ENCODE measurements at regions not wholly inside any gene's neighbourhood (a gene's known extent, or its start where the extent isn't known, plus 50 kb on each side); places are given as distances from the start of the nearest gene placed in this dataset.

DNA sequence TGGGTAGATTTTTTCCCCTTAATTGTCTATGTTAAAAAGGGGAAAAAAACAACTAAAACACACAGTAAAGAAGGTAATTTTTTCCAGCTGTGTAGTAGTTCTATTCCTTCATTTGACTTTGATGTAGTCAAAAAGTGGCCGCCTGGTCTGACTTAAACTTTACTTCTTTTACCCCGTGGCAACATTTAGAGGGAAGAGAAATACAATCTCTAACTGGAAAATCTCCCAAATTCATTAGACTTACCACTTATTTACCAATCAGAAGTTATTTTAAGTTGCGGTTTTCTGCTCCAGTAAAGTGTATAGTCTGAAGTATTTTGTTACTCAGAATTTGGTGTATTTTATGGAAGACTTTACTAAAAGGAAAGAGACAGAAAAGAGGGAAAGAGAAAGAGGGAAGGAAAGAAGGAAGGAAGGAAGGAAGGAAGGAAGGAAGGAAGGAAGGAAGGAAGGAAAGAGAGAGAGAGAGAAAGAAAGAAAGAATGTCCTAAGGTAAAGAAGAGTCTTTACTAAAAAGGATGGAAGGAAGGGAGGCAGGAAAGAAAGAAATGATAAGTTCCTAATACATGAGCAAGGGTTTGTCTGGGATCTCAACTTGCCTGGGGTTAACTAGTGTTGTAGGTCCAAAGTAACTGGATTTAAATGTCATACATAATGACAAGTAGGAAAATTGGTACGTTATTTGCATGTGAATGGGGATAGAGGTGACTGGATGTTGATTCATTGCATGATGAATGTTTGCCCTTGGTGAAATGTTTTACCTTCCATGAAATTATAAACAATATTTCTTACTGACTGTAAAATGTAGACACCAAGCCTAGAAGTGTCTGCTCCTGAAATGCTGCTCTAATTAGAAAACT is 135.1 kb downstream of the SAMD5 start:
- Histone ChIP-seq H3K9ac (ENCODE audit: low read depth, low read length) (no peak overlapping the region), H3K27me3 (ENCODE audit: insufficient read depth, low read length) (no peaks in the 10 kb centered on the region), H3K4me3 (ENCODE audit: low read length) (no peak overlapping the region), H3K4me1 (ENCODE audit: insufficient read depth, low read length) (0 out of 2 replicates have a peak, but pooled peaks cover 4% of the 10 kb centered on the region), H3K9me3 (ENCODE audit: insufficient read depth, low read depth, low read length) (no peaks in the 10 kb centered on the region), H3K27ac (ENCODE audit: low read depth, low read length) (no peak overlapping the region), H3K36me3 (ENCODE audit: insufficient read depth, low read length) (no peaks in the 10 kb centered on the region)
- WGBS: 94% methylated on average over 4 of the region's 4 CpGs

DNA sequence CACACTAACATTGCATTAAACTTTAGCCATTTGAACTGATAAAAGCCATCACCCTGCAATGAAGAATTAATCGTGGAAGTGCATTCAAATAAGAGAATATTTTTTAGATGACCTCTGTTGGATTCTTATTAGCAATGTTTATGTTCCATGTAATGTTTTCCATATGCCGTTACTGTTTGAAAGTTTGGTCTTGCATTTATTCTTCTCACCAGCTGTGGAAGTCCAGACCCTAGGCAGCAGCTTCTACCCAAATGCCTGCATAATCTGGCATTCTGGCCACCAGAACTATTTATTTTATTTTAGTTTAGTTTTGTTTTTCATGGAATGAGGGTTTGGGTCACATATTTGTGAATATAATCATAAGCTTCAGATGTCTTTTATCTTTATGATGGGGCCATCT is 140.4 kb downstream of the SAMD5 start:
- H3K9ac ChIP-seq (ENCODE audit: low read depth, low read length): no peak overlapping the region
- no peak overlapping the region for H3K27ac ChIP-seq (ENCODE audit: low read depth, low read length)
- WGBS: 97% methylated on average over 2 of the region's 2 CpGs
- H3K36me3 ChIP-seq (ENCODE audit: insufficient read depth, low read length): no peaks in the 10 kb centered on the region
- no peak overlapping the region for H3K4me3 ChIP-seq (ENCODE audit: low read length)
- no peaks in the 10 kb centered on the region for H3K9me3 ChIP-seq (ENCODE audit: insufficient read depth, low read depth, low read length)
- peaks cover 2% of the 10 kb centered on the region; the same call in 1 of the 2 replicates for H3K4me1 ChIP-seq (ENCODE audit: insufficient read depth, low read length)
- H3K27me3 ChIP-seq (ENCODE audit: insufficient read depth, low read length): no peaks in the 10 kb centered on the region

- no peaks in the 10 kb centered on the region for H3K27me3 ChIP-seq (ENCODE audit: insufficient read depth, low read length)
- no peaks in the 10 kb centered on the region for H3K9me3 ChIP-seq (ENCODE audit: insufficient read depth, low read depth, low read length)
- H3K4me1 ChIP-seq (ENCODE audit: insufficient read depth, low read length): peaks cover 3% of the 10 kb centered on the region; the same call in 1 of the 2 replicates
- H3K4me3 ChIP-seq (ENCODE audit: low read length): no peak overlapping the region
- 77% methylated on average over 5 of the region's 6 CpGs for WGBS
- H3K9ac ChIP-seq (ENCODE audit: low read depth, low read length): no peak overlapping the region
- no peak overlapping the region for H3K27ac ChIP-seq (ENCODE audit: low read depth, low read length)
- H3K36me3 ChIP-seq (ENCODE audit: insufficient read depth, low read length): no peaks in the 10 kb centered on the region
These were observed 143.0 kb downstream of the SAMD5 start for GRCh38 chr6:147651249-147652063.

GRCh38 chr6:147653631-147654030 is 145.1 kb downstream of the SAMD5 start:
- no peaks in the 10 kb centered on the region for H3K27me3 ChIP-seq (ENCODE audit: insufficient read depth, low read length)
- no peak overlapping the region for H3K9ac ChIP-seq (ENCODE audit: low read depth, low read length)
- H3K4me1 ChIP-seq (ENCODE audit: insufficient read depth, low read length): peaks cover 3% of the 10 kb centered on the region; the same call in 1 of the 2 replicates
- no peak overlapping the region for H3K27ac ChIP-seq (ENCODE audit: low read depth, low read length)
- WGBS: 92% methylated on average over 2 of the region's 2 CpGs
- H3K36me3 ChIP-seq (ENCODE audit: insufficient read depth, low read length): no peaks in the 10 kb centered on the region
- no peak overlapping the region for H3K4me3 ChIP-seq (ENCODE audit: low read length)
- H3K9me3 ChIP-seq (ENCODE audit: insufficient read depth, low read depth, low read length): no peaks in the 10 kb centered on the region

- Histone ChIP-seq H3K9ac (ENCODE audit: low read depth, low read length) (no peak overlapping the region), H3K4me1 (ENCODE audit: insufficient read depth, low read length) (peaks cover 3% of the 10 kb centered on the region; the same call in 1 of the 2 replicates), H3K27ac (ENCODE audit: low read depth, low read length) (no peak overlapping the region), H3K36me3 (ENCODE audit: insufficient read depth, low read length) (no peaks in the 10 kb centered on the region), H3K27me3 (ENCODE audit: insufficient read depth, low read length) (no peaks in the 10 kb centered on the region), H3K4me3 (ENCODE audit: low read length) (no peak overlapping the region), H3K9me3 (ENCODE audit: insufficient read depth, low read depth, low read length) (no peaks in the 10 kb centered on the region)
- WGBS: 97% methylated on average over 2 of the region's 5 CpGs
These were observed 145.8 kb downstream of the SAMD5 start for GRCh38 chr6:147654103-147654845.

- no peak overlapping the region for H3K4me3 ChIP-seq (ENCODE audit: low read length)
- no peak overlapping the region for H3K9ac ChIP-seq (ENCODE audit: low read depth, low read length)
- H3K27me3 ChIP-seq (ENCODE audit: insufficient read depth, low read length): no peaks in the 10 kb centered on the region
- peaks cover 7% of the 10 kb centered on the region; the same call in 1 of the 2 replicates for H3K4me1 ChIP-seq (ENCODE audit: insufficient read depth, low read length)
- H3K9me3 ChIP-seq (ENCODE audit: insufficient read depth, low read depth, low read length): no peaks in the 10 kb centered on the region
- WGBS: 95% methylated on average over 19 of the region's 20 CpGs
- H3K27ac ChIP-seq (ENCODE audit: low read depth, low read length): no peak overlapping the region
- no peaks in the 10 kb centered on the region for H3K36me3 ChIP-seq (ENCODE audit: insufficient read depth, low read length)
These were observed 152.1 kb downstream of the SAMD5 start for GRCh38 chr6:147660334-147661311.

DNA sequence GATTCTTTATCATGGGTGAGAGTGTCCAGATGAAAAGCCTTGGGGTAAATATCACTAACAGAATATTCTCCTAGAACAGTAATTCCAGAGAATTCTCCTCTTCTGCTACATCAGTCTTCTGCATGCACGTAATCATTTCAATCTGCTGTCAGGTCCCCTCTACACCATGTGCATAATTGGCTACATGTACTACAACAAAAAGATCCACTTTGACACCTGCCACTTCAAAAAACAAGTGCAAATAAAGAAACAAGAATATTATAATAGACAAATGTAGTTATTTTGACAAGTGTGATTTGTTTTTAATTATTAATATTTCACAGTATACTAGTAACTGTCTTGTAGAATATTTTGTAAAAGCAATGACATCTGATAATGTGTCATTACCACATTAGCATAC is 154.2 kb downstream of the SAMD5 start:
- H3K4me1 ChIP-seq (ENCODE audit: insufficient read depth, low read length): peaks cover 11% of the 10 kb centered on the region; the same call in 1 of the 2 replicates
- no peak overlapping the region for H3K9ac ChIP-seq (ENCODE audit: low read depth, low read length)
- no peaks in the 10 kb centered on the region for H3K36me3 ChIP-seq (ENCODE audit: insufficient read depth, low read length)
- no peak overlapping the region for H3K4me3 ChIP-seq (ENCODE audit: low read length)
- 93% methylated on average over 1 of the region's 1 CpG for WGBS
- no peaks in the 10 kb centered on the region for H3K27me3 ChIP-seq (ENCODE audit: insufficient read depth, low read length)
- H3K9me3 ChIP-seq (ENCODE audit: insufficient read depth, low read depth, low read length): no peaks in the 10 kb centered on the region
- H3K27ac ChIP-seq (ENCODE audit: low read depth, low read length): no peak overlapping the region

GRCh38 chr6:147664092-147664491 is 155.6 kb downstream of the SAMD5 start:
- H3K4me1 ChIP-seq (ENCODE audit: insufficient read depth, low read length): peaks cover 11% of the 10 kb centered on the region; the same call in 1 of the 2 replicates
- H3K9me3 ChIP-seq (ENCODE audit: insufficient read depth, low read depth, low read length): no peaks in the 10 kb centered on the region
- H3K4me3 ChIP-seq (ENCODE audit: low read length): no peak overlapping the region
- H3K27ac ChIP-seq (ENCODE audit: low read depth, low read length): no peak overlapping the region
- no peaks in the 10 kb centered on the region for H3K27me3 ChIP-seq (ENCODE audit: insufficient read depth, low read length)
- H3K36me3 ChIP-seq (ENCODE audit: insufficient read depth, low read length): no peaks in the 10 kb centered on the region
- no peak overlapping the region for H3K9ac ChIP-seq (ENCODE audit: low read depth, low read length)
- 91% methylated on average over 2 of the region's 2 CpGs for WGBS

GRCh38 chr6:147666255-147666654 is 157.8 kb downstream of the SAMD5 start:
- Histone ChIP-seq H3K4me3 (ENCODE audit: low read length) (no peak overlapping the region), H3K27ac (ENCODE audit: low read depth, low read length) (no peak overlapping the region), H3K9me3 (ENCODE audit: insufficient read depth, low read depth, low read length) (no peaks in the 10 kb centered on the region), H3K36me3 (ENCODE audit: insufficient read depth, low read length) (no peaks in the 10 kb centered on the region), H3K27me3 (ENCODE audit: insufficient read depth, low read length) (no peaks in the 10 kb centered on the region), H3K9ac (ENCODE audit: low read depth, low read length) (no peak overlapping the region), H3K4me1 (ENCODE audit: insufficient read depth, low read length) (peaks cover 9% of the 10 kb centered on the region; the same call in 1 of the 2 replicates)
- 74% methylated on average over 4 of the region's 4 CpGs for WGBS

GRCh38 chr6:147667082-147667481 is 158.6 kb downstream of the SAMD5 start:
- WGBS: 87% methylated on average over 3 of the region's 3 CpGs
- Histone ChIP-seq H3K36me3 (ENCODE audit: insufficient read depth, low read length) (no peaks in the 10 kb centered on the region), H3K4me3 (ENCODE audit: low read length) (no peak overlapping the region), H3K9me3 (ENCODE audit: insufficient read depth, low read depth, low read length) (no peaks in the 10 kb centered on the region), H3K9ac (ENCODE audit: low read depth, low read length) (no peak overlapping the region), H3K27me3 (ENCODE audit: insufficient read depth, low read length) (no peaks in the 10 kb centered on the region), H3K27ac (ENCODE audit: low read depth, low read length) (no peak overlapping the region), H3K4me1 (ENCODE audit: insufficient read depth, low read length) (peaks cover 9% of the 10 kb centered on the region; the same call in 1 of the 2 replicates)

Data from HUES64 (cell line).